HG03039 (cell line): ENCODE measurements at regions not wholly inside any gene's neighbourhood (a gene's known extent, or its start where the extent isn't known, plus 50 kb on each side); places are given as distances from the start of the nearest gene placed in this dataset.
"Not testable (repeated sequence)": the region's sequence is repeated elsewhere in the genome, so short reads cannot be mapped to it uniquely, and the experiment has no call there.

Experiments used
- ATAC-seq: cut with Tn5 transposase; IDR thresholded peaks from one replicate; pipeline ENCODE4 v1.9.1; 2021; ENCODE audit warnings: mild to moderate bottlenecking, moderate library complexity; ENCODE audit not compliant: unreplicated experiment

DNA sequence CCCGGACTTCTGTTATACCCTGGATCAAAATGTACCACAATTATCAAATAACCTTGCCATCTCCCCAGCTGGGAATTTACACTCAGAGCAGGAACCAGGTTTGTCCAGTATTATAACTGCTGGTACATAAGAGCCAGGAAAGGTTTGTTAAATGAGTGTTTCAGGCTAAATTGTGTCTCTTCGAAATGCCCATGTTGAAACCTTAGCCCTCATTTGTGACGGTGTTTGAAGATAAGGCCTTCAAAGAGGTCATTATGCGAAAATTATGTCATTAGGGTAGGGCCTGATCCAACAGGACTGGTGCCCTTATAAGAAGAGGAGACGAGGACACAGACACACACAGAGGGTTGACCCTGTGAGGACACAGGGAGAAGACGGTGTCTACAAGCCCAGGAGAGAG, 73.5 kb upstream of the DHRSX start:
- ATAC-seq = no peak

- ATAC-seq = no peak
Measured at GRCh38 chrX:2572740-2573139, 72.0 kb upstream of the DHRSX start.

GRCh38 chrX:2568125-2568524, 67.3 kb upstream of the DHRSX start:
- ATAC-seq = no peak

- no peak for ATAC-seq
Measured at GRCh38 chrX:2566055-2566454, 65.3 kb upstream of the DHRSX start.

GRCh38 chrX:2561456-2561855, 60.7 kb upstream of the DHRSX start:
- no peak for ATAC-seq

DNA sequence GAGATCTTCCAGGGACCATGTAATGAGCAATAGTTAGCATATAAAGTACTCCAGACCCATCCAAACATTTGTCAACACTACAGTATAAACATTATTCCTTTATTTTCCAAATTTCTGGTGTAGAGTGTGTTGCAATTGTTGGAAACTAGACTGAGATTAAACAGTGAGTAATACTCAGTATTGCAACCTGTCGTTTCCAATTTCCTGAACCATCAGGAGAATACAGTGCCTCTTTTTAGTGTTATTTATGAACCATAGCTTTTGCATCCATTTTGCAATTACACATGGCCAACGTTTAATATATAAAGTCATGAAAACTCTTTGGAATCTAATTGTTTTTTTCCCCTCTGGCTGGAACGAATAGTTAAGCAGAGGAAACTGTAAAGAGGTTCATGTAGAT, 58.3 kb upstream of the DHRSX start:
- no peak for ATAC-seq

DNA sequence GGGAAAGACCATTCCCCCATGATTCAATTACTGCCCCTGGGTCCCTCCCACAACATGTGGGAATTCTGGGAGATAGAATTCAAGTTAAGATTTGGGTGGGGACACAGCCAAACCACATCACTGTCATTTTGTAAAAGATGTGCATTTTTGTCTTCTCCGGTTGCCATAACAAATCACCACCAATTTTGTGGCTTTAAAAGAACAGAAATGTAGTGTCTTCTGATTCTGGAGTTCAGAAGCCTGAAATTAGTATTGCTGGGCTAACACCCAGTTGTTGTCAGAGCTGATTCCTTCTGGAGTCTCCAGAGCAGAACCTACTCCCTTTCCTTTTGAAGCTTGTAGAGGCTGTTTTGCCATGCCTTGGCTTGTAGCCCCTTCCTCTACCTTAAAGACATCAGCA, 54.1 kb upstream of the DHRSX start:
- ATAC-seq = no peak

DNA sequence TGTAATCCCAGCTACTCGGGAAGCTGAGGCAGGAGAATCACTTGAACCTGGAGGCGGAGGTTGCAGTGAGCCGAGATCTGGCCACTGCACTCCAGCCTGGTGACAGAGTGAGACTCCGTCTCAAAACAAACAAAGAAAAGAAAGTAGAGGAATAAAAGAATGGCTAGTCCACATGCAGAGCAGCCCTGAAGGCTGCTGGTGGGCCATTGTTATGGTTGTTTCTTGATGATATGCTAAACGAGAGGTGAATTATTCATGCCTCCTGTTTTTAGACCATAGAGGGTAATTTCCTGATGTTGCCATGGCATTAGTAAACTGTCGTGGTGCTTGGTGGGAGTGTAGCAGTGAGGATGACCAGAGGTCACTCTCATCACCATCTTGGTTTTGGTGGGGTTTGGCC, 53.3 kb upstream of the DHRSX start:
- not testable (repeated sequence) for ATAC-seq

DNA sequence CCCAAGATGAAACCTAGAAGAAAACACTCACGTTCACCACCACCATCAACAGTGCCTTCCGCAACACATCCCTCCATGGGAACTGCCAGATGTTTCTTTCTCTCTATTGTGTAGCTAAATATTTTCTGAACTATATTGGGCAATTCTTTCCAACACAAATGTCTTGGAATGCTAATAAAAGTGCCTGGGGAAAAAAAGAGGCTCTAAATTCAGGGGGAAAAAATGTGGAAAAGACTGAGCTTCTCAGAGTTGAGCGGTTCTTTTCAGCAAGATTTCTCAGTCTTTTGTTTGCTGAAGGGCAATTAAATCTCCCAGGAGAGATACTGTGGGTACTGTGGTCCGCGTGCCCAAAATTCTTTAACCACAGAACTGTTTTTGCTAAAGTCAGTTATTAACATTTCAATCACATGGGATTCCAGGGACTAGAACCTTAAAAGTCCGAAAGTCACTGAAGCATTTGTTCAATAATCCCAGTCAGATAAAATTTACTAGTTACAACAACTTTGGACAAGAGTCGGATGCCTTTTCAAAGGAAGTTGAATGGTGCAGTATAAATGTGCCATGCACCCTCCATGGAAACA, 51.9 kb upstream of the DHRSX start:
- ATAC-seq = no peak

- no peak for ATAC-seq
Measured at GRCh38 chrX:2550328-2551020, 49.7 kb upstream of the DHRSX start.
